OCI-M2 (cell line): ENCODE measurements at regions not wholly inside any gene's neighbourhood (a gene's known extent, or its start where the extent isn't known, plus 50 kb on each side); places are given as distances from the start of the nearest gene placed in this dataset.
"Not testable (repeated sequence)": the region's sequence is repeated elsewhere in the genome, so short reads cannot be mapped to it uniquely, and the experiment has no call there.

Experiments
- DNase-seq: peaks from one replicate; lab custom pipeline; 2025; ENCODE audit not compliant: unreplicated experiment; lab: John Stamatoyannopoulos, UW

DNA sequence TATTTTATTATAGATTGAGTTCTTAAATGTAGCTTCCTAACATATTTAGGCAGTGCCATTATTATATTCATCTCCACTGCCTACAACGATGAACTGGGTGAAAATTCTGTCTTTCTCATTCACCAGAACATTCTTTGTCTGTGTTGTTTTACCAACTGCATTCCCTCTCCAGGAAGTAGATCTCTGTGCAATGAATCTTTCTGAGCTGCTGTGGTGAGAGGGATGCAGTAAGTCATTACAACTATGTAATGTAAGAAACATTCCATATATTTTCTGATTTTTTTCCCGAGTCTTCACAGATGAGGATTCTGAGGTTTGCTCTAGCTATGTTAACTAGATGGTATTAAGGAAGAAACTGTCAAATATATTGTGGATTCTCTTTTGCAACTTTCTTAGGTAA lies 811.9 kb upstream of the PCDH7 start:
- no peak for DNase-seq

DNA sequence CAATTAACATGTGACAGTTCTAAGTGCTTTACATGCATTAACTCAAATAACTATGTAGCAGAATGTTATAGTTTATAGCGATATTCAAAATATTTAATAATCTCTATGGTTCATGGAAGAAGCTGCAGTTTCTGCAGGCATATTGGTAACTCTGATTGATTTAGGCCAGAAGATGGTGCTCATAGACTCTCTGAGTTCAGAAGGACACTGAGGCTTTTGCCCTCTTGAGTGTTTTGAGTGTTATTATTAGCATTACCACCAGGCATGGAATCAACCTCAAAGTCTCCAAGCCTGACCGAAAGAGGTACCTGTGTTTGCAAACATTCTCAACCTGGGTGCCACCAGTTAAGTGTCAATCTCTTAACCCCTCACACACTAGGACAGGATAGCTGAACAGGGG lies 792.3 kb upstream of the PCDH7 start:
- no peak for DNase-seq

DNA sequence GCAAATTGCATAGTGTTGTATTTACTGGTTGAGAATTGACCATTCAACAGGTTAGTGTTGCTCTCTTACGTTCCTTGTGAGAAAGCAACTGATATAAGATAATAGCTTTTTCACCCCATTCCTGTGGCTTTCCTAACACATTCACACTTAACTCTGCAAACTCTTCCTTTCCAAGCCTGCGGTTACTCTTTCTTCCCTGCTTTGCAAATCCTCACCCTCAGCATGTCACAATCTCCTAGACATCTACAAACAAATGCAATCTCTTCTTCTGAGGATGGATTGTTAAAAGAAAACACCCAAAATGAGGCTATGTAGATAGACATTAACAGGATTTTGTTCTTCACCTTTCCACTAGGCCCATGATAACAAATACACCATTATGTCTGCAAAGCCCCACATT lies 771.7 kb upstream of the PCDH7 start:
- no peak for DNase-seq

GRCh38 chr4:29948858-29949257 lies 771.3 kb upstream of the PCDH7 start:
- DNase-seq: no peak

DNA sequence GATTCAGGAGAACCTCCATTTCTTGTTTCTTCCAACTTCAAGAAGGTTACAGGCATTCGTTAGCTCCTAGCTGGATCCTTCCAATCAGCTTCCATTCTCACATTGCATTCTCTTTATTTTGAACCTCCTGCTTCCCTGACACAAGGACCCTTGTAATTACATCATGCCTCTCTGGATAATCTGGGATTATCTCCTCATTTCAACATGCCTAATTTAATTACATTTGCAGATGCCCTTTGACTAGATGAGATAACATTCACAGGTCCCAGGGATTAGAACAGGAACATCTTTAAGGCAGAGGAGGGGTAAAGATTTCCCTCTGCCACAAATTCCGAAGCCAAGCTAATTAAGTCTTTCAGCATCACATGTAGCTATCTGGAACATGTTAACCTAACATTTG lies 753.8 kb upstream of the PCDH7 start:
- no peak for DNase-seq

GRCh38 chr4:29970626-29971025 lies 749.5 kb upstream of the PCDH7 start:
- DNase-seq: no peak

GRCh38 chr4:29972121-29972520 lies 748.0 kb upstream of the PCDH7 start:
- DNase-seq: no peak

DNA sequence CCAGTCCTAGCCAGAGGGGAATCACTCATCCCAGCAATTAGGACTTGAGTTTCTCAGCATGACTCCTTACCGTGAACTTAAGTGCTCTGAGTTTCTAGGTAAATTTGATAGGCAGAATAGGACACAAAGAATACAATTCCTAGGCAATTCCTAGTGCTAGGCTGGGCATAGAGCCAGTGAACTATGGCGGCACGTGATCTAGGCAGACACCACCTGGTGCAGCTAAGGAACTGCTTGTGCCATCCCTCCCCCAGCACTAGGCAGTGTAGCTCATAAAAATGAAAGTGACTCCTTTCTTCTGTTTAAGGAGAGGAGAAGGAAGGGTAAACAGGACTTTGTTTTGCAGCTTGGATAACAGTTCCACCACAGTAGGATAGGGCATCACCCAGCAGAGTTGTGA lies 736.3 kb upstream of the PCDH7 start:
- no peak for DNase-seq

DNA sequence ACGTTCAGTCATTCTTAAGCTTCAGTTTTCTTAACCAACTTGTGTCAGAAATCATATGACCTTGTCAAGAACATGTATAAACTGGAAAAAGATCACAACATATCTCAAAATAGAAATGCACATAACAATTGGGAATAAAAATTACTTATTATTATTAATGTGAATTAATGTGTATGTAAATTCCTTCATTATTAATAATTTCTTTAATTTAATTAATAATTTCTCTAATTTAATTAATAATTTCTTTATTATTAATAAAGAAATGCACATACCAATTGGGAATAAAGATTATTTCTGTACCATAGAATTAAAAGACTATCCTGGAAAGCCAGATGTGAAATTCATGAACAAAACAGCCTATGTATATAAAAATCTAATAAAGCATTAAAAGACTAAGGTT lies 718.5 kb upstream of the PCDH7 start:
- DNase-seq: no peak

GRCh38 chr4:30002341-30002740 lies 717.8 kb upstream of the PCDH7 start:
- DNase-seq: no peak

DNA sequence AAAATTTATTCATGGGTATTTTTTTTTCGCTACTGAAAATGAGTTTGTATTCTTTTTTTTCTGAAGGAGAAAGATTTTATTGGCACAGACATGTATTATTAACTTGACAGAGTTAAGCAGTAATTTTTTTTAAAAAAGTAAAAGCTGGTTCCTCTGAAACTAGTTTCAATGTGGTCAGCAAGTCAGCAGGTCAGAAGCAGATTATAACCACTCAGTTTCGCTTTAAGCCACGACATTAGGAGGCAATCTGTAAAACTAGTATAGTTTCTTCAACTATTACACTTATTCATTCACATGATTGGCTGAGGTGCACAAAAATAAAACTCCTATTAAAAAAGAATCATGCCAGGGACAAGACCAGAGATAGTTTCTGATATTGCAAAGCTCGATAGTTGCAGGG lies 714.2 kb upstream of the PCDH7 start:
- DNase-seq: no peak

- DNase-seq: no peak
Observed at GRCh38 chr4:30024526-30024925, 695.6 kb upstream of the PCDH7 start.

DNA sequence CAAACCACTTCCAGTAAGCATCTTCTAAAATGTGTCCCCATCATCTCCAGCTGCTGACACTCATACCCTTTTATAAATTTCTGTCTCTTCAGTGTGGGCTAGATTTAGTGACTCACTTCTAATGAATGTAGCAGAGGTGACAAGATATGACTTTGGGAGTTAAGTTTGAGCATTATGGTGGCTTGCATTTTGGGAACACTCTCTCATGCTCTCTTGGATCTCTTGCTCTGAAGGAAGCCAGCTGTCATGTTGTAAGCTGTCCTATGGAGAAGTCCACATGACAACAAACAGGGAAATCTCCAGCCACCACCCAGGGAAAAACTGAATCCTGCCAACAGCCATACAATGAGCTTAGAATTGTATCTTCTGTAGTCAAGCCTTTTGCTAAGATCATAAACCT lies 691.3 kb upstream of the PCDH7 start:
- no peak for DNase-seq

- no peak for DNase-seq
Observed at GRCh38 chr4:30056016-30056766, 664.0 kb upstream of the PCDH7 start.

GRCh38 chr4:30068234-30068633 lies 651.9 kb upstream of the PCDH7 start:
- no peak for DNase-seq

GRCh38 chr4:30073011-30073710 lies 647.0 kb upstream of the PCDH7 start:
- no peak for DNase-seq

- DNase-seq: not testable (repeated sequence)
Observed at GRCh38 chr4:30092420-30093128, 627.6 kb upstream of the PCDH7 start.

DNA sequence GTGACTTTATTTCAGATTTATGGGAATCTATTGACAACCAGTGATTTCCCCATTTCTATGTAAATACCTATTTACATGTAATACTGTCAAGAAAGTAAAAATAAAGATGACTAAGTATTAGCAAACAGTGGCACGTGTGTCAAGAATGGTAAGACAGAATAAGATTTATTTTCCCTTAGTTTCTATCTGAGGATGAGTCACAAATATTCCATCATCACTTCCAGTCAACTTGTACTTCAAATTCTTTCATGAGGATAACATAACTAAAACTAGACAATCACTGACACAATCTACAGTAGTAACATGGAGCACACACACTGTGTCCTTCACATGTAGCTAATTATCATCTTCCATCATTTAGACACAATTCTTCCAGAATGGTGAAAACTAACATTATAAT lies 625.3 kb upstream of the PCDH7 start:
- DNase-seq: no peak

GRCh38 chr4:30103455-30103854 lies 616.7 kb upstream of the PCDH7 start:
- no peak for DNase-seq

GRCh38 chr4:30116401-30116800 lies 603.8 kb upstream of the PCDH7 start:
- no peak for DNase-seq

- no peak for DNase-seq
Observed at GRCh38 chr4:30117433-30117832, 602.7 kb upstream of the PCDH7 start.

- DNase-seq: no peak
Observed at GRCh38 chr4:30122711-30123110, 597.5 kb upstream of the PCDH7 start.
